A673 (cell line): ENCODE measurements at regions not wholly inside any gene's neighbourhood (a gene's known extent, or its start where the extent isn't known, plus 50 kb on each side); places are given as distances from the start of the nearest gene placed in this dataset.

Source experiments
- EZH2 ChIP-seq: fragments of 200-600 bp; sonication (generic); IDR thresholded peaks from 2 replicates; pipeline ENCODE4 v1.6.1; 2017; ENCODE audit warnings: borderline replicate concordance, low read depth, mild to moderate bottlenecking, mixed read lengths, antibody characterized with exemption, low read length; ENCODE audit not compliant: poor library complexity, severe bottlenecking
- TF ChIP-seq, protein P1 (sequence below): fragments of 300-800, 200-600 bp; sonication (generic); conservative IDR thresholded peaks from 2 replicates; pipeline ENCODE4 v1.5.1; 2017; ENCODE audit warnings: low read depth, mild to moderate bottlenecking, antibody characterized with exemption, low read length, moderate library complexity, mixed read lengths

GRCh38 chr9:34876096-34876495 lies 82.0 kb upstream of the PHF24 start:
- TF ChIP-seq, protein P1, sequence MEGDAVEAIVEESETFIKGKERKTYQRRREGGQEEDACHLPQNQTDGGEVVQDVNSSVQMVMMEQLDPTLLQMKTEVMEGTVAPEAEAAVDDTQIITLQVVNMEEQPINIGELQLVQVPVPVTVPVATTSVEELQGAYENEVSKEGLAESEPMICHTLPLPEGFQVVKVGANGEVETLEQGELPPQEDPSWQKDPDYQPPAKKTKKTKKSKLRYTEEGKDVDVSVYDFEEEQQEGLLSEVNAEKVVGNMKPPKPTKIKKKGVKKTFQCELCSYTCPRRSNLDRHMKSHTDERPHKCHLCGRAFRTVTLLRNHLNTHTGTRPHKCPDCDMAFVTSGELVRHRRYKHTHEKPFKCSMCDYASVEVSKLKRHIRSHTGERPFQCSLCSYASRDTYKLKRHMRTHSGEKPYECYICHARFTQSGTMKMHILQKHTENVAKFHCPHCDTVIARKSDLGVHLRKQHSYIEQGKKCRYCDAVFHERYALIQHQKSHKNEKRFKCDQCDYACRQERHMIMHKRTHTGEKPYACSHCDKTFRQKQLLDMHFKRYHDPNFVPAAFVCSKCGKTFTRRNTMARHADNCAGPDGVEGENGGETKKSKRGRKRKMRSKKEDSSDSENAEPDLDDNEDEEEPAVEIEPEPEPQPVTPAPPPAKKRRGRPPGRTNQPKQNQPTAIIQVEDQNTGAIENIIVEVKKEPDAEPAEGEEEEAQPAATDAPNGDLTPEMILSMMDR = no peak
- TF ChIP-seq EZH2 = no peak
